ENCODE measurements at regions not wholly inside any gene's neighbourhood (a gene's known extent, or its start where the extent isn't known, plus 50 kb on each side); places are given as distances from the start of the nearest gene placed in this dataset.

DNA sequence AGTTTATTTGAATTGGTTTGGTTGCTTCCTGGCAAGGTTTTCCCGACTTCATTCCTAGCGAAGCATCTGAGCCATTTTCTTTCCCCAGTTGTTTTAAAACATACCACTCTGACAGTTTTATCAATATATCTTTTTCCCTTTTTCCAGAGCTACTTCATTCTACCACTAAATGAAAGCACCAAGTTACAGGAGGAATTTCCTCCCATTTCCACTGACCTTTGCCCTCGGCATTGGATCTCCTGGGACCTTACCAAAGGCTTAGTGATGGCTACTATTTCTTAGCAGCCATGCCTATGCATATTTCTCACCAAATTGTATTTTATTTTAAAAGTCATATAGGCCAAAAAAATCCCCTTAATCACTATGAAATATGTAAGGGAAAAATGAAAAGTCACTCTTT is 150.5 kb downstream of the ZNF330 start:
- TF ChIP-seq YY1 (IDR thresholded peaks at IDR 0.05; ENCODE audit: insufficient read depth, insufficient read length) (no peak), ZNF274 (IDR thresholded peaks at IDR 0.05; ENCODE audit: low read depth, low read length) (no peak), SUZ12 (IDR thresholded peaks at IDR 0.05; ENCODE audit: extremely low read depth, insufficient read depth, insufficient read length) (no peak)

All from NT2/D1 (cell line).